Right atrium auricular region (tissue), 2 donors: ENCODE measurements at regions not wholly inside any gene's neighbourhood (a gene's known extent, or its start where the extent isn't known, plus 50 kb on each side); places are given as distances from the start of the nearest gene placed in this dataset.
"Not testable (repeated sequence)": the region's sequence is repeated elsewhere in the genome, so short reads cannot be mapped to it uniquely, and the experiment has no call there.

Source experiments
- DNase-seq: peaks from one replicate; pipeline ENCODE4 v3.0.0-alpha.2; 2019; ENCODE audit warnings: low spot score
- H3K27ac ChIP-seq, 2 donors: fragments of 200-600 bp; sonication (generic); 1 replicate in 1 of 2; 2 replicates in 1 of 2; pipeline ENCODE4 v1.5.1; 2016 to 2019
- H3K27me3 ChIP-seq, 2 donors: fragments of 200-600 bp; sonication (generic); one replicate each; pipeline versions ENCODE4 v1.5.1 to v1.6.0; 2017 to 2019
- H3K36me3 ChIP-seq: fragments of 200-600 bp; sonication (generic); one replicate; pipeline ENCODE4 v1.5.1; 2016
- H3K4me1 ChIP-seq, 2 donors: fragments of 200-600 bp; sonication (generic); one replicate each; pipeline versions ENCODE4 v1.5.1 to v1.6.0; 2017 to 2019
- H3K4me3 ChIP-seq, 2 donors: fragments of 200-600 bp; sonication (generic); 1 replicate in 1 of 2; 2 replicates in 1 of 2; pipeline ENCODE4 v1.5.1; 2017 to 2019; ENCODE audit warnings: mild to moderate bottlenecking in 1 of 2, moderate library complexity in 1 of 2
- H3K9me3 ChIP-seq, 2 donors: fragments of 200-600 bp; sonication (generic); one replicate each; pipeline ENCODE4 v1.5.1; 2019
- TF ChIP-seq, protein P1 (sequence below), 2 donors: fragments of 200-600 bp; sonication (generic); IDR thresholded peaks; one replicate each; pipeline ENCODE4 v1.5.1; 2019; ENCODE audit warnings: antibody characterized with exemption in 2 of 2

DNA sequence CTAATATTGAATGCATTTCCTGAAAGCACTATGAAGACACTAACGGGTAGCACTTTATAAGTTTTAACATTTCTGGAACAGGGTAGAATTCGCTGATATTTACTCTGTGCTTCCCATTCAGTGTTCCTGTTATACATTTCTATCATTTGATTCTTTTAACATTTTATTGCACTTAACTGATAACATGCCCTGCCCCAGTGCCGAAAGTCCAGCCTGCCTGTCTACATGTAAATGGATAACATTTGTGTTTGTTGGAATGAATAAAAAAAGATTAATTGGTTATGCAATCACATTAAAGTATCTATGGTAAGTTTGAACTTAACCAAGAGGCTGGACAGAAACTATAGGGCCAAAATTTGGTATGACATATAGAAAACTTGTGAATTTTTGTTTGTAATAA is 790.5 kb upstream of the TPTE start:
- Histone ChIP-seq H3K4me1 (no peaks in the 10 kb centered on the region), H3K9me3 (no peaks in the 10 kb centered on the region), H3K36me3 (no peaks in the 10 kb centered on the region), H3K27ac (no peak overlapping the region), H3K4me3 (no peak overlapping the region), H3K27me3 (no peaks in the 10 kb centered on the region)
- TF ChIP-seq, protein P1, sequence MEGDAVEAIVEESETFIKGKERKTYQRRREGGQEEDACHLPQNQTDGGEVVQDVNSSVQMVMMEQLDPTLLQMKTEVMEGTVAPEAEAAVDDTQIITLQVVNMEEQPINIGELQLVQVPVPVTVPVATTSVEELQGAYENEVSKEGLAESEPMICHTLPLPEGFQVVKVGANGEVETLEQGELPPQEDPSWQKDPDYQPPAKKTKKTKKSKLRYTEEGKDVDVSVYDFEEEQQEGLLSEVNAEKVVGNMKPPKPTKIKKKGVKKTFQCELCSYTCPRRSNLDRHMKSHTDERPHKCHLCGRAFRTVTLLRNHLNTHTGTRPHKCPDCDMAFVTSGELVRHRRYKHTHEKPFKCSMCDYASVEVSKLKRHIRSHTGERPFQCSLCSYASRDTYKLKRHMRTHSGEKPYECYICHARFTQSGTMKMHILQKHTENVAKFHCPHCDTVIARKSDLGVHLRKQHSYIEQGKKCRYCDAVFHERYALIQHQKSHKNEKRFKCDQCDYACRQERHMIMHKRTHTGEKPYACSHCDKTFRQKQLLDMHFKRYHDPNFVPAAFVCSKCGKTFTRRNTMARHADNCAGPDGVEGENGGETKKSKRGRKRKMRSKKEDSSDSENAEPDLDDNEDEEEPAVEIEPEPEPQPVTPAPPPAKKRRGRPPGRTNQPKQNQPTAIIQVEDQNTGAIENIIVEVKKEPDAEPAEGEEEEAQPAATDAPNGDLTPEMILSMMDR (IDR thresholded peaks at IDR 0.05) = no peak
- no peak for DNase-seq

- H3K9me3 ChIP-seq, H3K4me1 ChIP-seq, H3K4me3 ChIP-seq, H3K27me3 ChIP-seq, H3K27ac ChIP-seq, H3K36me3 ChIP-seq: not testable (repeated sequence)
- peak; percentile 13 for DNase-seq
Observed at GRCh38 chr21:9731317-9731716, 790.1 kb upstream of the TPTE start.

DNA sequence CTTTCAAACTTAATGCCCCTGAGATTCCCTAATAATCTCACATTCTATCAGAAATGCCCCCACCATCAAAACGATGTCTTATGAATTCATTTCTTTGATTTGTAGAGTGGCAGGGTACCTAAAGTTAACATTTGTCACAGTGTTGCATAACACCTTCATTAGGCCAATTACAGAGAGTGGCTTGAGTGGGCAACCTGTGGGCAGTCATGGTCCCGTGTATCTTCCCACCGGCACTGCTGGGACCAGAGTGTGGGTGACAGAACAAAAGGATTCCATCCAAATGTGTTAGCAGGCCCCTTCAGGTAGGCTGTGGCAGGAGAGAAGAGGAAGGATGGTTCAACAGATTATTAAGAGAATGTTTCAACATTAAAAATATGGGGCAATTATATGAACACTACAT is 788.8 kb upstream of the TPTE start:
- H3K36me3 ChIP-seq, DNase-seq, H3K4me3 ChIP-seq, H3K9me3 ChIP-seq, H3K4me1 ChIP-seq, H3K27ac ChIP-seq, H3K27me3 ChIP-seq: not testable (repeated sequence)

- not testable (repeated sequence) for DNase-seq, H3K4me3 ChIP-seq, H3K4me1 ChIP-seq, H3K27ac ChIP-seq, H3K9me3 ChIP-seq, H3K36me3 ChIP-seq, H3K27me3 ChIP-seq
Observed at GRCh38 chr21:9733761-9734558, 787.4 kb upstream of the TPTE start.

DNA sequence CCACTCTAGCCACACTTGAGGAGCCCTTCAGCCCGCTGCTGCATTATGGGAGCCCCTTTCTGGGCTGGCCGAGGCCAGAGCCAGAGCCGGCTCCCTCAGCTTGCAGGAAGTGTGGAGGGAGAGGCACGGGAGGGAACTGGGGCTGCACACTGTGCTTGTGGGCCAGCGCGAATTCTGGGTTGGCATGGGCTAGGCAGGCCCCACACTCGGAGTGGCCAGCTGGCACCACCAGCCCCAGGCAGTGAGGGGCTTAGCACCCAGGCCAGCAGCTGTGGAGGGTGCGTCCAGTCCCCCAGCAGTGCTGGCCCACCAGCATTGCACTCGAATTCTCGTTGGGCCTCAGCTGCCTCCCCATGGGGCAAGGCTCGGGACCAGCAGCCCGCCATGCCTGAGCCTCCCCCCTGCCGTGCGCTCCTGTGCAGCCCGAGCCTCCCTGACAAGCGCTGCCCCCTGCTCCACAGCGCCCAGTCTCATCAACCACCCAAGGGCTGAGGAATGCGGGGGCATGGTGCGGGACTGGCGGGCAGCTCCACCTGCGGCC is 785.9 kb upstream of the TPTE start:
- no peak for DNase-seq
- TF ChIP-seq, protein P1 (IDR thresholded peaks at IDR 0.05) = no peak
- no peaks in the 10 kb centered on the region for H3K36me3 ChIP-seq
- no peaks in the 10 kb centered on the region for H3K27me3 ChIP-seq
- H3K27ac ChIP-seq = no peak overlapping the region
- H3K4me1 ChIP-seq = no peaks in the 10 kb centered on the region
- no peaks in the 10 kb centered on the region for H3K9me3 ChIP-seq
- H3K4me3 ChIP-seq = no peak overlapping the region

DNA sequence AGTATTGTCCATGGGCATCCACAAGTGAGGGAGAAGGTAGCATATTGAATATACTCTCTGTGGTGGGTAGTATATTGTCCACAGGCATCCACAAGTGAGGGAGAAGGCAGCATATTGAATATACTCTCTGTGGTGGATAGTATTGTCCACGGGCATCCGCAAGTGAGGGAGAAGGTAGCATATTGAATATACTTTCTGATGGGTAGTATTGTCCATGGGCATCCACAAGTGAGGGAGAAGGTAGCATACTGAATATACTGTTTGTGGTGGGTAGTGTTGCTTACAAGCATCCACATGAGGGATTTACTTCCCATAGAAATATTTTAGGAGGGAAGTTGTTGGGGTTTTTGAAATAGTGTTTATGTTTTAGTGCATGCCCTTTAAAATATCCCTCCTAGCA is 784.1 kb upstream of the TPTE start:
- H3K4me1 ChIP-seq, H3K27me3 ChIP-seq, H3K9me3 ChIP-seq, DNase-seq, H3K27ac ChIP-seq, H3K4me3 ChIP-seq, H3K36me3 ChIP-seq: not testable (repeated sequence)

GRCh38 chr21:9737871-9738515 is 783.4 kb upstream of the TPTE start:
- not testable (repeated sequence) for H3K27ac ChIP-seq, H3K27me3 ChIP-seq, H3K4me3 ChIP-seq, H3K9me3 ChIP-seq, H3K4me1 ChIP-seq, H3K36me3 ChIP-seq
- peak; percentile 54 for DNase-seq

- H3K27me3 ChIP-seq = no peaks in the 10 kb centered on the region
- no peak overlapping the region for H3K27ac ChIP-seq
- peak; percentile 34 for DNase-seq
- TF ChIP-seq, protein P1 (IDR thresholded peaks at IDR 0.05) = no peak
- no peaks in the 10 kb centered on the region for H3K9me3 ChIP-seq
- no peak overlapping the region for H3K4me3 ChIP-seq
- no peaks in the 10 kb centered on the region for H3K4me1 ChIP-seq
- no peaks in the 10 kb centered on the region for H3K36me3 ChIP-seq
Observed at GRCh38 chr21:9738527-9738926, 782.9 kb upstream of the TPTE start.
